Astrocyte (in vitro differentiated cells and primary cell): ENCODE measurements at regions not wholly inside any gene's neighbourhood (a gene's known extent, or its start where the extent isn't known, plus 50 kb on each side); places are given as distances from the start of the nearest gene placed in this dataset.

ENCODE experiments used
- CTCF ChIP-seq: IDR thresholded peaks from 2 replicates; pipeline ENCODE4 v1.5.1; 2011; ENCODE audit warnings: low read depth, mild to moderate bottlenecking, inconsistent platforms, low read length, moderate library complexity; ENCODE audit not compliant: insufficient read depth
- EZH2 ChIP-seq: IDR thresholded peaks from 2 replicates; pipeline ENCODE4 v1.6.1; 2012; ENCODE audit warnings: mild to moderate bottlenecking, low read length, inconsistent platforms; ENCODE audit not compliant: insufficient read depth

- TF ChIP-seq CTCF (no peak), EZH2 (no peak)
These were observed 1265.8 kb upstream of the LRRTM3 start for GRCh38 chr10:65660006-65660405.
